Bone marrow (tissue), 2 donors: ENCODE measurements at regions not wholly inside any gene's neighbourhood (a gene's known extent, or its start where the extent isn't known, plus 50 kb on each side); places are given as distances from the start of the nearest gene placed in this dataset.

Source experiments
- DNase-seq, 2 donors: peaks; one replicate each; lab custom pipeline; 2025; lab: John Stamatoyannopoulos, UW

DNA sequence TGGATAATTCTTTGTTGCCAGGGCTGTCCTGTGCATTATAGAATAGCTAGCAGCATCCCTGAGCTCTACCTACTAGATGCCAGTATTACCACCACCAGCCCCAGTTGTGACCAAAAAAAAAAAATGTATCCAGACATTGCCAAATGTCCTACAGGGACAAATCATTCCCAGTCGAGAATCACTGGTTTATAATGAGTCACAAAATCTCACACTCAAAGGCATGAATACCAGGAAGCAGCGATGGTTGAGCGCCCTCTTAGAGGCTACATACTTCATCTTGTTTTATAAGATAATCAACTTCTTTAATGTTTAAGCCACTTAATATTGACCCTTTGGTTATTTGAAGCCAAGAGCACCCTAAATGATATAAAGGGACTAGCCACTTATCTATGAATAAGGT is 297.3 kb downstream of the DHX15 start:
- no peak for DNase-seq

DNA sequence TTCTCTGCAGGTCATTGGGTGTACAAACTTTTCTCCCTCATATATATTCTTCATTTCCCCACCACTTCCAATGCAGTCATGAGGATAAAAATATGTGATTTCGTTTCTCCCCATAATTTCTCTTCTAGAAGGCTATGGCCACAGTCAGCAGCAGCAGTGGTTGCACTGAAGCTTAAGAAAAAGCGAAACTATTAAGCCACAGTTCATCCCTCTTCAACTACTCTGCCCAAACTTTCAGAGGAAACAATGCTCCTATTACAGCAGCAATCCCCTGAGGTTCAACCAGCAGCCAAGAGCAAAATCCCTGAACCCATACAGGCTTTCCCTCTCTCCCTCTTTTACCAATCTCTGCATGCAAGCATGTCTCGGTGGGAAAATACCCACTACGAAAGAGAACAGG is 298.6 kb downstream of the DHX15 start:
- no peak for DNase-seq

DNA sequence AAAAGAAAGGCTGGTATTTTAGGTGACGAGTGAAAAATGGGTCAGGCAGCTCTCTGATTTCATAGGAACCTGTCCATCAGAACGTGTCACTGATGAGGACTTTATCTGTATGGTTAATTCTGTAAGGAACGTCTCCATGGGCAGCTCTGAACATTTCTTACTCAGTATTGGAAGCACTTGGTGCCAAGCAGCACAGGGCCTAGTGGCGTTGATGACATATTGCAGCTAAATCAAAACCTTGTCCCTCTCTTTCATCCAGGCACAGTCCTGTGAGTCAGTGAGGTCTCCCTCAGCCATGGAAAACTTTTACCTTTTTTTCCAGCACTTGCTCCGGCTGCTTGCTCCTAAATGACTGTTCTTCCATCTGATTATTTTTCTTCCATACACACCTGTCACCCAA is 301.9 kb downstream of the DHX15 start:
- DNase-seq = no peak

GRCh38 chr4:24279911-24280375 is 304.4 kb downstream of the DHX15 start:
- DNase-seq = no peak

- no peak for DNase-seq
Observed at GRCh38 chr4:24279469-24279868, 304.9 kb downstream of the DHX15 start.

DNA sequence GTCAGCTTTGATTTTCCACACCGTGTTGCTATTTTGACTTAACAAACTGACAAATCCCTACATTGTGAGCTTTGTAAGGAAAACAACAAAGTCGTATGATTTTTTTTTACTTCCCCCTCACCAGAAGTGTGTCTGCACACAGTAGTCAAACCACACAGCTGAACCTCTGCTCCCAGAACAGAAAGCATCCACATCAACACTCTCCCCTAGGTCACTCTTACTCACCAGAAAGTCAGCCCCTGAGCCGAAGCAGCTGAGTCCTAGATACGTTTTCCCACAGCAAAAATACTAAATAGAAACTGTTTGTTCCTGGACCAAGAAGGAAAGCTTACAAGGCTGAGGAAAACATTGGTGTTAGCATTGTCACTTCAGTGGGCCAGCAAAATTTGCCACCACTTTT is 305.7 kb downstream of the DHX15 start:
- no peak for DNase-seq

DNA sequence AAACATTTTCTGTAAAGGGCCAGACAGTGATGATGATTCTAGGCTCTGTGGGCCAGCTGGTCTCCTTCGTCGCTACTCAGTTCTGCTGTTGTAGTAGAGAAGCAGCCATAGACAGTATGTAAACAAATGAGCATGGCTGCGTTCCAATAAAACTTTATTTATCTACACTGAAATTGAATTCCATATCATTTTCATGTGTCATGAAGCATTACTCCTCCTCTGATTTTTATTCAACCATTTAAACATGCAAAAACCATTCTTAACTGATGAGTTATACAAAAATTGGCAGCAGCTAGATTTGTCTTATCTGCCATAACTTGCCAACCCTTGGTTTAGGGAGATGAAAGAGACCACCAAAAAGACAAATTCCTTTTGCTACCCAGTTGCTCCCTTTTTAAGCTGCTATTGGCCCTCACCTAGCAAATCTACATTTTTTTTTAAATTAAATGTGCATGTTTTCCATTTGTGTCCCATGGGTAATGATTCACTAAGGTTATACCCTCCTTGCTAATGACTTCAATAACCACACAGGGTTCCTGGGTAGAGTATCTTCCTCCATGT is 309.9 kb downstream of the DHX15 start:
- no peak for DNase-seq

DNA sequence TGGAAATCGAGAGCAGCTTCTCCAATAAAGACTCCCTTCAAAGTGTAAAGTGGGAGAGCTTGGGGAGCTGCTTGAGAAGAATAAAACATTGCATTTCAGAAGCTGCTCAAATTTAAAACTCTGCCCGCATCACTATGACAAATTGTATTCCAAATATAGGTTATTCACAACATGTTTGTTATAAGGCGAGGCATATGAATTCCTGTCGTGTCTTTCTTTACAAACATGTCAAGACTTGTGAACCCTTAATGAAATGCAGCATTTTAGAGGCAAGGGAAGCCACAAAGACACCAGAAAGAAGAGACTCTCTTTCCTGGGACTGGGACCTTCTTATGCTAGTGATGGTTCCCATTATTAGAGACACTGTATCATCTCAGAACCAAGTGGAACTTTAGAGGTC is 311.2 kb downstream of the DHX15 start:
- DNase-seq = no peak

- DNase-seq = no peak
Observed at GRCh38 chr4:24266951-24267722, 317.2 kb downstream of the DHX15 start.

GRCh38 chr4:24265989-24266388 is 318.4 kb downstream of the DHX15 start:
- DNase-seq = no peak

DNA sequence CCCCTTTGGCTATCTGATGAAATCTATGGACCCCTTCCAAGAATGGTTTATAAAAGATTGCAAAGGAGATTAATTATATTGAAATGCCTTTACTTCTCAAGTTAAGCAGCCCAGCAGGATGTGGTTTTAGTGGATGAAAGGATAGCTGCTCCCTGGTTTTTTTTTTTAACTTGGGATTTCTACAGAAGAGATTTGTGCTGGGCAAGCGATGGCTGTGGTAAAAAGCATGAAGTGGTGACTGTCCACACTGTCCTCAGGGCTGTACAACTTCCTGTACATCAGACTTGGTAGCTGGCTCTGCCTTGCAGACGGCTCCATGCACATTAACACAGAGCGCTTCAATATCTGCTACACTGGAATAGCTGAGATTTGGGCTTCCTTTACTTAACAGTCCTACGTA is 321.7 kb downstream of the DHX15 start:
- no peak for DNase-seq

DNA sequence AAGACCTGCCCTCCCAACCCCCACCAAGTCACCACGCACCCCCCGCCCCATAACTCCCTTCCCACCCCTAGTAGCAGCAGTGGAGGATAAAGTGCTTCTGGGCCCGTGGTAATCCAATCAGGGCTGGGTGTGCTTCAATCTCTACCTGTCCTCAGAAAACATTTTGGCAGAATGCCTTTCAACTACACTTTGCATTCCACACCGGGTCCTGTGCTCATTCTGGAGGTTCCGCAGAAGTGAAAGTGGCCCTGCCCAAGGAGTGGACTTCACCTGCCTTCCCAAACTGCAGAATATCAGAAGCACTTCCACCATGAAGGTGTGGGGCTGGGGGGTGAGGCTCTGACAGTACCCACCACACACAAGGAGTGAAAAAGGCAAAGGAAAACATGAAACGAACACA is 322.3 kb downstream of the DHX15 start:
- no peak for DNase-seq

GRCh38 chr4:24260923-24261564 is 323.3 kb downstream of the DHX15 start:
- DNase-seq = no peak

DNA sequence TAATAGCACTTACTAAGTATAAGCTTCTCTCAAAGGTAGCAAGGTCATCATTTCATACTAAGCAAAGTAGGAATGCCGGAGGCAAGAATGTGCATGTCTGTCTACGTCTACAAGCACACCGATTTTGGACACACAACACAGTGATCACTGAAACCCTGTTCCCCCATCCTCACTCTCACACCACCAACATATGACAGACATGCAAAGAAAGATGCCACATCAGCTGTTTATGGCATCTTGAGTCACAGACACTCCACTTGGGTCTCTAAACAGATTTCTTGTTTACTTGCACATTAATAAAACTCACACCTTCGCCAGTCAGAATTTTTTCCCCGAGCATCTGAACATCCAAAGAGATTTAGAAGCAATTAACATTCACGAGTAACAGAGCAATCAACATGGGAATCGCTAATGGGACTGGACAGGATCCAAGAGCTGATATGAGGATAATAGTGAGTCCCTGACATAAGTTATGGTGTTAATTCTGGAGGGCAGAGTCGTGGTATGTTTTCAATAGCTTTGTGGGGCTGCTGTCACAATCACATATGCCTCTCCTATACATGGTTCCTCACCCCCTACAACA is 324.1 kb downstream of the DHX15 start:
- DNase-seq = no peak

DNA sequence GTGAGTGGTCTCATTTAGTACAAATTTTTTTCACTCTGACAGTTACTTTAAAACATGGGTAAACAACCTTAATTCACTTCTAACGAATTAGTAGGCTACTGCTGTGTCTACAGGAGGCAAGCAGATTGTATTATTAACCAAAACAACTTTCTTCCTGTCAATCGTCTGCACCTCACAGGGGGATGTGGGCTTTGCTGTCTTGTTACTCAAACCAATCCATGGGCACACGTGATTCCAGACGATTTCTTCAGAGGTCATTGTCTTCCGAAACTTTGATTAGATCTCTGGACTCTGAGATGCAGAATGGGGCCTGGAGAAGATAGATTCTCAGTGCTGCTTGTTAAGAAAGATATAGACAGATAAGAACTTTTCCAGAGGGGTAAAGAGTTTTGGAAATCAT is 327.8 kb downstream of the DHX15 start:
- DNase-seq = no peak

- no peak for DNase-seq
Observed at GRCh38 chr4:24256066-24256465, 328.3 kb downstream of the DHX15 start.

GRCh38 chr4:24252121-24252520 is 332.2 kb downstream of the DHX15 start:
- no peak for DNase-seq

DNA sequence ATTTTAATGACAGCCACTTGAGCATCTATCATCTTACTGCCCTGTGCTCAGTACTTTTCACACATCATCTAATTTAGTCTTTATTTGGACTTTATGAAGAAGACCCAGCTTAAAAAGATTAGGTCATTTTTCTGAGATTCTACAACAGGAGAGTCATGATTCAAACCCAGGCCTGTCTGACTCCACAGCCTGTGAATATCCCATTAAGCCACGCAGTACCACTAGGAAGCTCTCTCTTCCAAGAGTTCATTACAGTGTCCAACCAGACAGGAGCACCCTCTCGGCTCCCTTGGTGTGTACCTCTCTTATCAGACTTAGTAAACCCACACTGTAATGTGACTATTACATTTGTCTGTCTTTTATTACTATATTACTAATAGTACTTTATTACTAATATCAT is 332.8 kb downstream of the DHX15 start:
- DNase-seq = no peak

DNA sequence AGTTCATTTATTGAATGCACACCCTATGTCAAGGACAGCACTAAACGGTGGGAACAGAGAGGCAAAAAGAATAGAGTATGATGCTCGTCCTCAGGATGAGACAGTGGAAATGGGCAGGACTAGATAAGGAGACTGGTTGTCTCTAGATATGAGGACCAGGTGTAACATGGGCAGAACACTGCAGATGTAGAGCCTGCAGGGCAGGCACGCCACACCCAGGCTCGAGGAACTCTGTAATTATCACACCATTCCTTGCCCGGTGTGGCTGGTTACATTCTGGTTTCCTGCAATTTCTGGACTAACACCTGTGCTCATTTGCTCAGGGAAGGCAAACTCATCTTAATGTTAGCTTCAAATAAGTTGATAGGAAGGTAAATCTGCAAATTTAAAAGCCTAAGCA is 334.4 kb downstream of the DHX15 start:
- DNase-seq = no peak

- no peak for DNase-seq
Observed at GRCh38 chr4:24248674-24249630, 335.4 kb downstream of the DHX15 start.

DNA sequence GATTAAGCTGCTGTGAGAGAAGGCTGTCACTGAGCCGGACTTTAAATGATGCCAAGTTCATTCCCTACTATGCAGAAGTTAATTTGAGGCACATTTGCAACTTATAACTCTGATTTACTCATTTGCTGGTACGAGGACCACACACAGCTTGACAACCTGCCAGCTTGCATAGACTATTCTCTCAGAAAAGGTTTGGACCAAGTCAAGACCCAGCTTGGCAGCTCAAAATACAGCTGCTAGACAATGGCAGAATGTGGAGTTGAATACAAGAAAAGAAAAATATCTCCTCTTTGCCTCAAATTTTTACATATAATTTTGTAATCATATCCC is 338.9 kb downstream of the DHX15 start:
- no peak for DNase-seq
